Keratinocyte (primary cell): ENCODE measurements at regions not wholly inside any gene's neighbourhood (a gene's known extent, or its start where the extent isn't known, plus 50 kb on each side); places are given as distances from the start of the nearest gene placed in this dataset.

Source experiments
- EZH2 ChIP-seq: IDR thresholded peaks from one replicate; pipeline ENCODE4 v1.6.1; 2012; ENCODE audit warnings: inconsistent platforms, mild to moderate bottlenecking, low read length, moderate library complexity
- TF ChIP-seq, protein P1 (sequence below), 3 experiments: IDR thresholded peaks in 1 of 3; conservative IDR thresholded peaks in 1 of 3; optimal IDR thresholded peaks in 1 of 3; 2 replicates in 2 of 3; 3 replicates in 1 of 3; pipeline versions ENCODE3 to v1.5.1; 2011; ENCODE audit warnings: low read length in 3 of 3, mild to moderate bottlenecking in 3 of 3, moderate library complexity in 2 of 3, control low read depth in 1 of 3, inconsistent platforms in 1 of 3; ENCODE audit not compliant: insufficient read depth in 2 of 3; ENCODE audit errors: extremely low read depth in 1 of 3

GRCh38 chr14:97074456-97074855, 277.3 kb downstream of the VRK1 start:
- no peak for TF ChIP-seq EZH2
- TF ChIP-seq, protein P1, sequence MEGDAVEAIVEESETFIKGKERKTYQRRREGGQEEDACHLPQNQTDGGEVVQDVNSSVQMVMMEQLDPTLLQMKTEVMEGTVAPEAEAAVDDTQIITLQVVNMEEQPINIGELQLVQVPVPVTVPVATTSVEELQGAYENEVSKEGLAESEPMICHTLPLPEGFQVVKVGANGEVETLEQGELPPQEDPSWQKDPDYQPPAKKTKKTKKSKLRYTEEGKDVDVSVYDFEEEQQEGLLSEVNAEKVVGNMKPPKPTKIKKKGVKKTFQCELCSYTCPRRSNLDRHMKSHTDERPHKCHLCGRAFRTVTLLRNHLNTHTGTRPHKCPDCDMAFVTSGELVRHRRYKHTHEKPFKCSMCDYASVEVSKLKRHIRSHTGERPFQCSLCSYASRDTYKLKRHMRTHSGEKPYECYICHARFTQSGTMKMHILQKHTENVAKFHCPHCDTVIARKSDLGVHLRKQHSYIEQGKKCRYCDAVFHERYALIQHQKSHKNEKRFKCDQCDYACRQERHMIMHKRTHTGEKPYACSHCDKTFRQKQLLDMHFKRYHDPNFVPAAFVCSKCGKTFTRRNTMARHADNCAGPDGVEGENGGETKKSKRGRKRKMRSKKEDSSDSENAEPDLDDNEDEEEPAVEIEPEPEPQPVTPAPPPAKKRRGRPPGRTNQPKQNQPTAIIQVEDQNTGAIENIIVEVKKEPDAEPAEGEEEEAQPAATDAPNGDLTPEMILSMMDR (optimal IDR thresholded peaks at IDR 0.05 in 1 of 3, IDR thresholded peaks at IDR 0.05 in 1 of 3, conservative IDR thresholded peaks at IDR 0.05 in 1 of 3; ENCODE audit: extremely low read depth in 1 of 3, insufficient read depth in 2 of 3, low read length in 3 of 3) = no peak
